HCT116 (cell line): ENCODE measurements at regions not wholly inside any gene's neighbourhood (a gene's known extent, or its start where the extent isn't known, plus 50 kb on each side); places are given as distances from the start of the nearest gene placed in this dataset.

Source experiments
- ATAC-seq: fragments of 200-7000 bp; cut with Tn5 transposase; 2 replicates; pipeline ENCODE4 v1.9.1; 2020; ENCODE audit warnings: mild to moderate bottlenecking, moderate library complexity
- BruUV-seq: library from RNA; stranded (reverse); fragments of 400-500 nt; replicated peaks from 2 replicates; lab custom pipeline; 2021; lab: Mats Ljungman, UMichigan
- CTCF ChIA-PET: fragments of 300-600 bp; sonication (Branson Sonifier 250); formaldehyde crosslinking; loops from one replicate; lab custom pipeline; 2021; ENCODE audit warnings: antibody characterized with exemption; lab: Charles Lee
- POLR2A ChIA-PET: fragments of 300-600, 350-600 bp; sonication (Branson Sonifier 250); formaldehyde crosslinking; loops from one replicate; lab custom pipeline; 2021; ENCODE audit warnings: antibody characterized with exemption; lab: Charles Lee
- RAD21 ChIA-PET, 2 experiments: fragments of 300-600 bp; sonication (Branson Sonifier 250); formaldehyde crosslinking; loops; one replicate each; lab custom pipeline; 2023; ENCODE audit warnings: low total read pairs in 2 of 2; ENCODE audit not compliant: uncharacterized antibody in 2 of 2, unreplicated experiment in 2 of 2, low non-redundant PET in 1 of 2; lab: Charles Lee
- DNase-seq: peaks from one replicate; pipeline ENCODE4 v3.0.0-alpha.2; 2010; ENCODE audit warnings: low read depth, low spot score
- H2AFZ ChIP-seq: fragments of 200-600 bp; shearing (Covaris generic), sonication (generic); 2 replicates; pipeline ENCODE4 v1.6.1; 2017; ENCODE audit warnings: low read depth, mixed run types, mixed read lengths, antibody characterized with exemption, low read length; ENCODE audit not compliant: poor library complexity, severe bottlenecking
- H3K27ac ChIP-seq: 2 replicates; pipeline ENCODE4 v1.5.1; 2012; ENCODE audit warnings: low read depth, low read length
- H3K27me3 ChIP-seq: fragments of 200-600 bp; sonication (generic); 2 replicates; pipeline ENCODE4 v1.6.1; 2016; ENCODE audit warnings: mixed run types, low read length, mixed read lengths; ENCODE audit not compliant: insufficient read depth
- H3K36me3 ChIP-seq, 2 experiments: fragments of 200-500 bp in 1 of 2; fragments of 200-600 bp in 1 of 2; sonication (Bioruptor generic) in 1 of 2; sonication (generic) in 1 of 2; 2 replicates each; pipeline versions ENCODE4 v1.5.1 to v1.6.1; 2014 to 2016; ENCODE audit warnings: low read length in 2 of 2, inconsistent platforms in 1 of 2, mixed read lengths in 1 of 2, mixed run types in 1 of 2; ENCODE audit not compliant: insufficient read depth in 2 of 2, control insufficient read depth in 1 of 2
- H3K4me1 ChIP-seq, 2 experiments: fragments of 200-600 bp in 1 of 2; sonication (generic) in 1 of 2; 2 replicates each; pipeline versions ENCODE4 v1.5.1 to v1.6.1; 2012 to 2017; ENCODE audit warnings: low read length in 2 of 2, inconsistent platforms in 1 of 2, mild to moderate bottlenecking in 1 of 2, mixed read lengths in 1 of 2, mixed run types in 1 of 2, moderate library complexity in 1 of 2; ENCODE audit not compliant: insufficient read depth in 2 of 2, control insufficient read depth in 1 of 2
- H3K4me2 ChIP-seq: fragments of 200-600 bp; sonication (generic); 2 replicates; pipeline ENCODE4 v1.6.1; 2017; ENCODE audit warnings: mixed run types, low read length, mixed read lengths
- H3K4me3 ChIP-seq, 2 experiments: fragments of 200-600 bp in 1 of 2; sonication (generic) in 1 of 2; replicated peaks in 1 of 2; 2 replicates each; pipeline ENCODE4 v1.5.1; 2011 to 2016; ENCODE audit warnings: low read length in 2 of 2, control low read depth in 1 of 2, low read depth in 1 of 2, mild to moderate bottlenecking in 1 of 2, mixed read lengths in 1 of 2, mixed run types in 1 of 2
- H3K79me2 ChIP-seq: fragments of 200-600 bp; sonication (generic); 2 replicates; pipeline ENCODE4 v1.6.1; 2017; ENCODE audit warnings: mild to moderate bottlenecking, mixed run types, low read length, moderate library complexity, mixed read lengths; ENCODE audit not compliant: insufficient read depth
- H3K9ac ChIP-seq: fragments of 200-600 bp; sonication (generic); 2 replicates; pipeline ENCODE4 v1.6.1; 2016; ENCODE audit warnings: low read length, mixed read lengths
- H3K9me2 ChIP-seq: fragments of 200-600 bp; sonication (generic), shearing (Covaris generic); 2 replicates; pipeline ENCODE4 v1.6.1; 2017; ENCODE audit warnings: mixed run types, mild to moderate bottlenecking, moderate library complexity; ENCODE audit not compliant: insufficient read depth
- H3K9me3 ChIP-seq, 2 experiments: fragments of 200-500 bp in 1 of 2; fragments of 200-600 bp in 1 of 2; sonication (Bioruptor generic) in 1 of 2; sonication (generic) in 1 of 2; 2 replicates each; pipeline ENCODE4 v1.6.1; 2014 to 2017; ENCODE audit warnings: low read length in 2 of 2, mixed read lengths in 2 of 2, inconsistent platforms in 1 of 2, low read depth in 1 of 2, mild to moderate bottlenecking in 1 of 2, mixed run types in 1 of 2, moderate library complexity in 1 of 2; ENCODE audit not compliant: control insufficient read depth in 1 of 2, insufficient read depth in 1 of 2
- H4K20me1 ChIP-seq: fragments of 200-600 bp; sonication (generic), shearing (Covaris generic); 2 replicates; pipeline ENCODE4 v1.6.1; 2017; ENCODE audit warnings: mixed run types, mild to moderate bottlenecking, moderate library complexity; ENCODE audit not compliant: insufficient read depth
- ATF3 ChIP-seq: IDR thresholded peaks from 2 replicates; pipeline ENCODE4 v1.6.1; 2012
- CBX3 ChIP-seq: IDR thresholded peaks from 2 replicates; pipeline ENCODE4 v1.6.1; 2012; ENCODE audit warnings: low read depth
- CTCF ChIP-seq, 3 experiments: fragments of 200-600 bp in 1 of 3; sonication (generic) in 1 of 3; IDR thresholded peaks in 2 of 3; conservative IDR thresholded peaks in 1 of 3; 2 replicates each; pipeline ENCODE4 v1.5.1; 2012 to 2017; ENCODE audit warnings: low read depth in 2 of 3, low read length in 2 of 3, antibody characterized with exemption in 1 of 3, borderline replicate concordance in 1 of 3, control low read depth in 1 of 3, mild to moderate bottlenecking in 1 of 3, mixed read lengths in 1 of 3, mixed run types in 1 of 3, moderate library complexity in 1 of 3; ENCODE audit not compliant: insufficient read depth in 1 of 3
- EGR1 ChIP-seq: IDR thresholded peaks from 2 replicates; pipeline ENCODE4 v1.6.1; 2012; ENCODE audit warnings: low read depth
- ELF1 ChIP-seq: IDR thresholded peaks from 2 replicates; pipeline ENCODE4 v1.6.1; 2012; ENCODE audit warnings: low read depth, borderline replicate concordance
- EZH2 ChIP-seq: fragments of 200-600 bp; sonication (generic); IDR thresholded peaks from 2 replicates; pipeline ENCODE4 v1.6.1; 2017; ENCODE audit warnings: antibody characterized with exemption, mixed run types
- POLR2AphosphoS5 ChIP-seq: IDR thresholded peaks from 2 replicates; pipeline ENCODE4 v1.6.1; 2011; ENCODE audit warnings: mild to moderate bottlenecking, low read depth, low read length, moderate library complexity
- SRF ChIP-seq: IDR thresholded peaks from 2 replicates; pipeline ENCODE4 v1.6.1; 2012; ENCODE audit warnings: low read depth
- TCF7L2 ChIP-seq: IDR thresholded peaks from 2 replicates; pipeline ENCODE4 v1.7.0; 2011; ENCODE audit warnings: borderline replicate concordance, inconsistent platforms; ENCODE audit not compliant: insufficient read depth, insufficient read length; ENCODE audit errors: extremely low read depth
- ZFX ChIP-seq: fragments of 450-650 bp; IDR thresholded peaks from 2 replicates; pipeline ENCODE4 v1.6.1; 2017
- intact Hi-C: fragments of 100-400 bp; cut with micrococcal nuclease; formaldehyde crosslinking; loops from 2 replicates; pipeline ENCODE4 v1.10.0; 2022

GRCh38 chr5:100647461-100648230 lies 112.5 kb downstream of the FAM174A start:
- H3K9me2 ChIP-seq: no peaks in the 10 kb centered on the region
- H2AFZ ChIP-seq: peak overlapping the region; percentile 78
- DNase-seq (no peak), ATAC-seq (no peak)
- peaks cover 4 to 7% of the 10 kb centered on the region in 2 experiments; a peak in 2 of 4 replicates for H3K4me1 ChIP-seq
- no peak overlapping the region for H3K4me3 ChIP-seq
- intact Hi-C loops: no loop called here
- peak overlapping the region; percentile 36 for H3K4me2 ChIP-seq
- no peaks in the 10 kb centered on the region for H3K36me3 ChIP-seq
- no peaks in the 10 kb centered on the region for H3K9me3 ChIP-seq
- no peak for TF ChIP-seq CTCF (IDR thresholded peaks at IDR 0.05 in 2 of 3, conservative IDR thresholded peaks at IDR 0.05 in 1 of 3; ENCODE audit: borderline replicate concordance in 1 of 3, insufficient read depth in 1 of 3, low read depth in 2 of 3, low read length in 2 of 3)
- TF ChIP-seq CBX3: no peak
- TF ChIP-seq ELF1: no peak
- TF ChIP-seq TCF7L2: no peak
- TF ChIP-seq EGR1: no peak
- no peak for TF ChIP-seq EZH2
- no peak for TF ChIP-seq ZFX
- no peak for TF ChIP-seq ATF3
- no peak for TF ChIP-seq POLR2AphosphoS5
- TF ChIP-seq SRF: no peak
- no peak overlapping the region for H3K27ac ChIP-seq
- no peaks in the 10 kb centered on the region for H3K27me3 ChIP-seq
- ChIA-PET POLR2A (no interaction called here), CTCF (no interaction called here), RAD21 (no interaction called here)
- no peaks in the 10 kb centered on the region for H3K79me2 ChIP-seq
- BruUV-seq: no TSS peak
- H4K20me1 ChIP-seq: no peaks in the 10 kb centered on the region
- H3K9ac ChIP-seq: no peak overlapping the region
